ENCODE measurements at regions not wholly inside any gene's neighbourhood (a gene's known extent, or its start where the extent isn't known, plus 50 kb on each side); places are given as distances from the start of the nearest gene placed in this dataset.

GRCh38 chr13:64684685-64685431 lies 2545.3 kb downstream of the PCDH9 start:
- Histone ChIP-seq H3K9me3 (ENCODE audit: low read depth, low read length) (0 out of 2 replicates have a peak, but pooled peaks cover 3% of the 10 kb centered on the region), H3K4me3 (no peak overlapping the region), H3K27ac (no peak overlapping the region), H3K9ac (ENCODE audit: insufficient read length) (no peak overlapping the region), H3K36me3 (ENCODE audit: insufficient read depth, low read length) (no peaks in the 10 kb centered on the region)
- TF ChIP-seq POLR2AphosphoS5 (IDR thresholded peaks at IDR 0.05; ENCODE audit: borderline replicate concordance, low read depth, low read length) = no peak
- no peak for DNase-seq (ENCODE audit: low read depth, low spot score)

- H3K4me3 ChIP-seq = no peak overlapping the region
- H3K9me3 ChIP-seq (ENCODE audit: low read depth, low read length) = 0 out of 2 replicates have a peak, but pooled peaks cover 3% of the 10 kb centered on the region
- H3K9ac ChIP-seq (ENCODE audit: insufficient read length) = no peak overlapping the region
- TF ChIP-seq FOXP2 (optimal IDR thresholded peaks at IDR 0.05; ENCODE audit: control extremely low read depth, extremely low read length, insufficient read depth) (no peak), POLR2AphosphoS5 (IDR thresholded peaks at IDR 0.05; ENCODE audit: borderline replicate concordance, low read depth, low read length) (no peak), EZH2 (IDR thresholded peaks at IDR 0.05) (no peak)
- no peaks in the 10 kb centered on the region for H3K36me3 ChIP-seq (ENCODE audit: insufficient read depth, low read length)
- no peak for DNase-seq (ENCODE audit: low read depth, low spot score)
- H3K27ac ChIP-seq = no peak overlapping the region
Observed at GRCh38 chr13:64684108-64684507, 2546.0 kb downstream of the PCDH9 start.

GRCh38 chr13:64680739-64681138 lies 2549.4 kb downstream of the PCDH9 start:
- H3K4me3 ChIP-seq = no peak overlapping the region
- TF ChIP-seq FOXP2 (optimal IDR thresholded peaks at IDR 0.05; ENCODE audit: control extremely low read depth, extremely low read length, insufficient read depth) = no peak
- H3K36me3 ChIP-seq (ENCODE audit: insufficient read depth, low read length) = no peaks in the 10 kb centered on the region
- no peak overlapping the region for H3K9ac ChIP-seq (ENCODE audit: insufficient read length)
- no peak overlapping the region for H3K27ac ChIP-seq
- H3K9me3 ChIP-seq (ENCODE audit: low read depth, low read length) = 0 out of 2 replicates have a peak, but pooled peaks cover 3% of the 10 kb centered on the region
- no peak for DNase-seq (ENCODE audit: low read depth, low spot score)

- H3K4me3 ChIP-seq = peak overlapping the region; percentile 58
- peak overlapping the region; percentile 86 for H3K27ac ChIP-seq
- peak overlapping the region; percentile 63 for H3K9ac ChIP-seq (ENCODE audit: insufficient read length)
- TF ChIP-seq EZH2 (IDR thresholded peaks at IDR 0.05) (no peak), POLR2AphosphoS5 (IDR thresholded peaks at IDR 0.05; ENCODE audit: borderline replicate concordance, low read depth, low read length) (no peak)
- peak; percentile 40 for DNase-seq (ENCODE audit: low read depth, low spot score)
- no peaks in the 10 kb centered on the region for H3K9me3 ChIP-seq (ENCODE audit: low read depth, low read length)
- no peaks in the 10 kb centered on the region for H3K36me3 ChIP-seq (ENCODE audit: insufficient read depth, low read length)
Observed at GRCh38 chr13:64675255-64675892, 2554.8 kb downstream of the PCDH9 start.

GRCh38 chr13:64674126-64674525 lies 2556.0 kb downstream of the PCDH9 start:
- DNase-seq (ENCODE audit: low read depth, low spot score) = no peak
- Histone ChIP-seq H3K36me3 (ENCODE audit: insufficient read depth, low read length) (no peaks in the 10 kb centered on the region), H3K9me3 (ENCODE audit: low read depth, low read length) (no peaks in the 10 kb centered on the region), H3K27ac (peak overlapping the region; percentile 86), H3K9ac (ENCODE audit: insufficient read length) (no peak overlapping the region), H3K4me3 (peak overlapping the region; percentile 56)
- TF ChIP-seq EZH2 (IDR thresholded peaks at IDR 0.05) = no peak

- Histone ChIP-seq H3K9ac (ENCODE audit: insufficient read length) (no peak overlapping the region), H3K27ac (no peak overlapping the region), H3K9me3 (ENCODE audit: low read depth, low read length) (no peaks in the 10 kb centered on the region), H3K36me3 (ENCODE audit: insufficient read depth, low read length) (no peaks in the 10 kb centered on the region), H3K4me3 (no peak overlapping the region)
- no peak for DNase-seq (ENCODE audit: low read depth, low spot score)
- no peak for TF ChIP-seq EZH2 (IDR thresholded peaks at IDR 0.05)
- TF ChIP-seq FOXP2 (optimal IDR thresholded peaks at IDR 0.05; ENCODE audit: control extremely low read depth, extremely low read length, insufficient read depth) = no peak
- TF ChIP-seq POLR2AphosphoS5 (IDR thresholded peaks at IDR 0.05; ENCODE audit: borderline replicate concordance, low read depth, low read length) = no peak
Observed at GRCh38 chr13:64672751-64673150, 2557.4 kb downstream of the PCDH9 start.

GRCh38 chr13:64662887-64663593 lies 2567.1 kb downstream of the PCDH9 start:
- H3K27ac ChIP-seq = no peak overlapping the region
- H3K36me3 ChIP-seq (ENCODE audit: insufficient read depth, low read length) = no peaks in the 10 kb centered on the region
- TF ChIP-seq EZH2 (IDR thresholded peaks at IDR 0.05) (no peak), FOXP2 (optimal IDR thresholded peaks at IDR 0.05; ENCODE audit: control extremely low read depth, extremely low read length, insufficient read depth) (no peak), POLR2AphosphoS5 (IDR thresholded peaks at IDR 0.05; ENCODE audit: borderline replicate concordance, low read depth, low read length) (no peak)
- no peak for DNase-seq (ENCODE audit: low read depth, low spot score)
- no peak overlapping the region for H3K4me3 ChIP-seq
- H3K9me3 ChIP-seq (ENCODE audit: low read depth, low read length) = no peaks in the 10 kb centered on the region
- no peak overlapping the region for H3K9ac ChIP-seq (ENCODE audit: insufficient read length)

DNA sequence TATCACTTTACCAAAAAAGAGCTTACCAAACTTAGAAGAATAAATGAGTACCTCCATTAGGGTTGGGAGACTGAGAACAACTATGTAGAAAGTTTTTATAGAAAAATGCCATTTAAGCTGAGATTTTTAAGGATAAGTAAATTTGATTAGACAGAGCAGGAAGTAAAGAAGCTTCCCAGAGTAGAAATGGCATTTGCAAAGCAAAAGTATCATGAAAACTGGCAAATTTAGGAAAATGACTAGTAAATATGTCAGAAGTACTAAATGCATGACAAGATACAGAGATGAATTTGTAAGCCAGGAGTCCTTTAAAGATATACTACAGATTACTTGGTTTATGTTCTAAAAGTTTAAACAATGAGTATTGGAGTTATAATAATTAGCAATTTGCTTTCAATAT lies 2581.8 kb downstream of the PCDH9 start:
- no peaks in the 10 kb centered on the region for H3K9me3 ChIP-seq (ENCODE audit: low read depth, low read length)
- no peak overlapping the region for H3K9ac ChIP-seq (ENCODE audit: insufficient read length)
- no peak for DNase-seq (ENCODE audit: low read depth, low spot score)
- no peaks in the 10 kb centered on the region for H3K36me3 ChIP-seq (ENCODE audit: insufficient read depth, low read length)
- H3K27ac ChIP-seq = no peak overlapping the region
- no peak overlapping the region for H3K4me3 ChIP-seq
- TF ChIP-seq POLR2AphosphoS5 (IDR thresholded peaks at IDR 0.05; ENCODE audit: borderline replicate concordance, low read depth, low read length) (no peak), FOXP2 (optimal IDR thresholded peaks at IDR 0.05; ENCODE audit: control extremely low read depth, extremely low read length, insufficient read depth) (no peak), EZH2 (IDR thresholded peaks at IDR 0.05) (no peak)
